ENCODE measurements at regions not wholly inside any gene's neighbourhood (a gene's known extent, or its start where the extent isn't known, plus 50 kb on each side); places are given as distances from the start of the nearest gene placed in this dataset.

DNA sequence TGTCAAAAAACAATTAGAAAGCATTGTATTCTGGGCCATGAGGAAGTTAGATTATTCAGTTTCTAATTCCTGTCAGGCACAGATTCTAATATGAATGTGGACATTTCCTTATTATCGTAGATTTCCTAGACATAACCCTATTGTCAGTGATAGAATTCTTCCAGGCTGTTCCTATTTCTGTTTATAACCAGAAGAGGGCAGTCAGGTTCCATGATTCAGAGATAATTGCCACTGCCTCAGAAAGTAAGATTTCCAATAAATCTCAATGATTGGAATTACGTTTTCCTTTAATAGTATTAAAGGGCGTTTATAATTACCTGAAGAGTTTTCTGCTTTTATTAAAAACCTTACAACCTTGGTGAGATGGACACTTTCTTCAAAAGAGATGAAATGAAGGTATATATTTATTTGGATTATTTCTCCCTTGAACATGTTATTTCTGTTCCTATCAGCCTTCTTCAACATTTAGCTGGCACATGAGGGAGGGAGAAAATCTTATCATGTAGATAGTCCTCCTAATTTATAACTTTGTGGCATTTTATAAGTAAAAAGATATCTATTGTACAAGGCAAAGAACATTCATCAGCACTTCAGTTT, 439.2 kb downstream of the MCTP2 start:
- no peak overlapping the region for H3K4me3 ChIP-seq
- intact Hi-C loops (cut with DNase I), result no loop called here
- TF ChIP-seq CTCF (IDR thresholded peaks at IDR 0.05), result peak; percentile 78
- H3K27ac ChIP-seq, result no peak overlapping the region
- H3K36me3 ChIP-seq, result no peaks in the 10 kb centered on the region
- no peaks in the 10 kb centered on the region for H3K9me3 ChIP-seq
- ATAC-seq (peak; percentile 45), DNase-seq (no peak)
- H3K4me1 ChIP-seq, result no peaks in the 10 kb centered on the region
- peaks cover 3% of the 10 kb centered on the region for H3K27me3 ChIP-seq

- ATAC-seq (peak; percentile 50), DNase-seq (no peak)
- no peak for TF ChIP-seq CTCF (IDR thresholded peaks at IDR 0.05)
- Histone ChIP-seq H3K4me1 (no peaks in the 10 kb centered on the region), H3K36me3 (no peaks in the 10 kb centered on the region), H3K9me3 (no peaks in the 10 kb centered on the region), H3K27me3 (peaks cover 3% of the 10 kb centered on the region), H3K4me3 (no peak overlapping the region), H3K27ac (peak overlapping the region; percentile 26)
- intact Hi-C loops (cut with DNase I), result no loop called here
These were observed 440.6 kb downstream of the MCTP2 start for GRCh38 chr15:94671858-94672532.

GRCh38 chr15:94673801-94674200, 442.4 kb downstream of the MCTP2 start:
- Histone ChIP-seq H3K4me3 (no peak overlapping the region), H3K36me3 (no peaks in the 10 kb centered on the region), H3K27me3 (peaks cover 3% of the 10 kb centered on the region), H3K27ac (no peak overlapping the region), H3K9me3 (no peaks in the 10 kb centered on the region), H3K4me1 (no peaks in the 10 kb centered on the region)
- no peak for ATAC-seq
- intact Hi-C loops (cut with DNase I), result no loop called here
- no peak for DNase-seq
- no peak for TF ChIP-seq CTCF (IDR thresholded peaks at IDR 0.05)

DNA sequence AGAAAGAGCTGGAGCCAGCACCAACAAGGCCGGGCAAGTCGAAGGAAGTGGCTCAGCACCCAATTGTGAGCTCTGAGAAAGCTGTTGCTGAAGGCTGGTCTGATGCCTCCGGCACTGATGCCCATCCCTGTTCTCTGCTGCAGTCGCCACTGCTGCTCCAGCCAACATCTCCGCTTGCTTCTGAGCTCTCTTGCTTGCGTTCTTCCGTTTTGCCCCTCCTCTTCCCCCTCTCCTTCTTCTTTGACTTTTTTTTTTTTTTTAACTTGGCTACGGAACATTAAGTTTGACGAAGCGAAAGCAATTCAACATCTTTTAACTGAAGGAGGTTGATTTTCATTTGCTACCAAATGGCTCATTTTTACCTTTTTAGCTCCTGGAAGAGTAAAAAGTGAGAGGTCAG, 442.9 kb downstream of the MCTP2 start:
- intact Hi-C loops (cut with DNase I), result no loop called here
- H3K36me3 ChIP-seq, result no peaks in the 10 kb centered on the region
- DNase-seq (no peak), ATAC-seq (no peak)
- H3K4me1 ChIP-seq, result no peaks in the 10 kb centered on the region
- TF ChIP-seq CTCF (IDR thresholded peaks at IDR 0.05), result no peak
- no peaks in the 10 kb centered on the region for H3K9me3 ChIP-seq
- no peak overlapping the region for H3K27ac ChIP-seq
- peaks cover 3% of the 10 kb centered on the region for H3K27me3 ChIP-seq
- no peak overlapping the region for H3K4me3 ChIP-seq

DNA sequence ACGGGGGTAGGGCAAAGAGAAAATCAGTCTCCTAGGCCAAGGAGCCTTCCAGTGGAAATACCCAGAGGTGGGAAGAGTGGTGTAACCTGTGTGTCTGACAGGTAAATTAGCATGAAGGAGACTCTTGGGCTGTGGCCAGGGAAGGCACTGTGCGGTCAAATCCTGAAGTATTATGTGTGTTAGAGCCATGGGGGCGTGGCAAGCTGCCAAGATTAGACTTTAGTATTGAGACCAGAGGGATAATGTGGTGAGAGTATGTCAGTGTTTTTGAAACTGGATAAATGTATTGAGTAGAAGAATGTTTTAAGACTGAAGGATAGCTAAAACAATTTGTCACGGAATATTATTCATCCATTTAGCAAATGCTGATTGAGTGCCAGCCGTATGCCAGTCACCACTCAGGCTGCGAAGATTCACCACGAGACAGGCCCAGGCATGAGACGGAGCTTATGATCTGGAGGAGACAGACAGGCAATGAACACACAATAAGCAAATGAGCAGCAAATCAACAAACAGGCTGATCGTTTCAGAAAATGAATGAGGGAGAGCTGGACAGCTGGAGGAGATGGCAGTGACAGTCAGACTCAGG, 445.9 kb downstream of the MCTP2 start:
- no peak for ATAC-seq
- Histone ChIP-seq H3K9me3 (no peaks in the 10 kb centered on the region), H3K27ac (no peak overlapping the region), H3K4me3 (no peak overlapping the region), H3K27me3 (peaks cover 3% of the 10 kb centered on the region), H3K36me3 (no peaks in the 10 kb centered on the region), H3K4me1 (no peaks in the 10 kb centered on the region)
- TF ChIP-seq CTCF (IDR thresholded peaks at IDR 0.05), result no peak
- DNase-seq, result no peak
- intact Hi-C loops (cut with DNase I), result no loop called here
